Vagina (tissue), 2 donors: ENCODE measurements at regions not wholly inside any gene's neighbourhood (a gene's known extent, or its start where the extent isn't known, plus 50 kb on each side); places are given as distances from the start of the nearest gene placed in this dataset.

ENCODE experiments used
- DNase-seq, 2 donors: peaks; one replicate each; pipeline ENCODE4 v3.0.0-alpha.2; 2017; ENCODE audit errors: extremely low spot score in 2 of 2
- H3K27ac ChIP-seq: fragments of 200-600 bp; sonication (generic); one replicate; pipeline ENCODE4 v1.5.1; 2019
- H3K27me3 ChIP-seq: fragments of 200-600 bp; sonication (generic); one replicate; pipeline ENCODE4 v1.5.1; 2019
- H3K36me3 ChIP-seq, 2 donors: fragments of 200-600 bp; sonication (generic); one replicate each; pipeline ENCODE4 v1.5.1; 2017 to 2019
- H3K4me1 ChIP-seq: fragments of 200-600 bp; sonication (generic); one replicate; pipeline ENCODE4 v1.5.1; 2019
- H3K4me3 ChIP-seq, 2 donors: fragments of 200-600 bp; sonication (generic); 1 replicate in 1 of 2; 2 replicates in 1 of 2; pipeline ENCODE4 v1.5.1; 2016 to 2019
- H3K9me3 ChIP-seq: fragments of 200-600 bp; sonication (generic); one replicate; pipeline ENCODE4 v1.5.1; 2019
- CTCF ChIP-seq, 3 experiments: fragments of 450-650 bp in 2 of 3; fragments of 200-600 bp in 1 of 3; sonication (generic) in 1 of 3; IDR thresholded peaks; one replicate each; pipeline ENCODE4 v1.5.1; 2017 to 2019; ENCODE audit warnings: antibody characterized with exemption in 3 of 3, mild to moderate bottlenecking in 2 of 3, moderate library complexity in 2 of 3
- POLR2A ChIP-seq, 2 donors: fragments of 450-650 bp; IDR thresholded peaks; one replicate each; pipeline ENCODE4 v1.6.1; 2017; ENCODE audit warnings: antibody characterized with exemption in 2 of 2, mild to moderate bottlenecking in 2 of 2, moderate library complexity in 2 of 2
- POLR2AphosphoS5 ChIP-seq, 2 donors: sonication (generic); formaldehyde crosslinking; IDR thresholded peaks; one replicate each; pipeline ENCODE4 v1.9.0; 2017; ENCODE audit warnings: antibody characterized with exemption in 2 of 2, mild to moderate bottlenecking in 2 of 2, low read depth in 1 of 2; ENCODE audit not compliant: insufficient read depth in 1 of 2
- intact Hi-C: fragments of 100-400 bp; cut with DNase I; formaldehyde crosslinking; loops from one replicate; pipeline ENCODE4 v1.15.1; 2023

DNA sequence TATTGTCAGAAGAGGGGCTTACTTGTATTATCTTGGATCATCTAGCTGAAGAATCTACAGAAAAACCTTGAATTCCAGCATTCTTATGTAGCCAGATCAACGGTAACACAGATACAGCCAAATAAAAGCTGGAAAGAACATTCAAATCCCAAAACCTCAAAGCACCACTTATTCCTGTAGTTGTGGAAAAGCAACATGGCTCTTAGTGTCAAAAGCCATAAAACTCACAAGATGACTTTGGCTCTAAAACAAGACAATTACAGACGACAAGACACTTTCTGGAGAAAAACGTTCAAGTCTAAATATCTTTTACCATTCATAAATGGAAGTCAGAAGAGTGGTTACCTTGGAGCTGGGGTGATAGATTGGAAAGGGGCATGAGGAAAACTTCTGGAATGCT lies 173.0 kb downstream of the HERPUD2 start:
- DNase-seq = no peak
- no peak for TF ChIP-seq POLR2AphosphoS5 (IDR thresholded peaks at IDR 0.05; ENCODE audit: insufficient read depth in 1 of 2, low read depth in 1 of 2)
- no peak for TF ChIP-seq CTCF (IDR thresholded peaks at IDR 0.05)
- TF ChIP-seq POLR2A (IDR thresholded peaks at IDR 0.05) = no peak
- H3K36me3 ChIP-seq = no peaks in the 10 kb centered on the region
- intact Hi-C loops = no loop called here
- H3K4me1 ChIP-seq = no peaks in the 10 kb centered on the region
- no peak overlapping the region for H3K27ac ChIP-seq
- H3K9me3 ChIP-seq = no peaks in the 10 kb centered on the region
- no peaks in the 10 kb centered on the region for H3K27me3 ChIP-seq
- no peak overlapping the region for H3K4me3 ChIP-seq

DNA sequence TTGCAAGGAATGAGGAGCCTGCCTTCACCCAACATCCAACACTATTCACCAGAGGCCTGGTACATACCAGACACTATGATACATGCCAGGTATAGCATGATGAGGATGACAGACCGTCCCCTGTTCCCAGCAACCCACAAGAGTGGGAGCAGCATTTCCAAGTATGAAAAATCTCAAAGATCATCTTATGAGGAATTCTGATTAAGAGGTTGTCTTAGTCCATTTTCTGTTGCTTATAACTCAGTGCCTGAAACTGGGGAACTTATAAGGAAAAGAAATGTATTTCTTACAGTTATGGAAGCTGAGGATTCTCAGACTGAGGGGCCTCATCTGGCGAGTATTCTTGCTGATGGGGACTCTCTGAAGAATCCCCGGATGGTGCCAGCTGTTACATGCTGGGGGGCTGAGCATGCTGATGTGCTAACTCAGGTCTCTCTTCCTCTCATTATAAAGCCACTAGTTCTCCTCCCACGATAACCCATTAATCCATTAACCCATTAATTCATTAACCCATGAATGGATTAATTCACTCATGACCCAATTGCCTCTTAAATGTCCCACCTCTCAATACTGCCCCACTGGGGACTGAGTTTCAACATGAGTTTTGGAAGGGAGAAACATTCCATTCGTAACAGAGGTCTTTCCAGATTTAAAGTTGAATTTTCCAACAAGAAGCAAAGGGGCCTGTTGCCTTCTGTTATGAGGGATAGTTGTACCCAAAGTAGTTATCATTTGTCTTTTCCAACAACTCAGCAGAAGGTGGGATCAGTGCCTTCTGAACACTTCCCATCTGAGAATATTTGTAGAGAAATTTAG lies 173.9 kb downstream of the HERPUD2 start:
- DNase-seq = no peak
- Histone ChIP-seq H3K27ac (no peak overlapping the region), H3K4me1 (no peaks in the 10 kb centered on the region), H3K27me3 (no peaks in the 10 kb centered on the region), H3K9me3 (no peaks in the 10 kb centered on the region), H3K36me3 (no peaks in the 10 kb centered on the region), H3K4me3 (no peak overlapping the region)
- intact Hi-C loops = no loop called here
- TF ChIP-seq POLR2AphosphoS5 (IDR thresholded peaks at IDR 0.05; ENCODE audit: insufficient read depth in 1 of 2, low read depth in 1 of 2) (no peak), CTCF (IDR thresholded peaks at IDR 0.05) (no peak), POLR2A (IDR thresholded peaks at IDR 0.05) (no peak)

DNA sequence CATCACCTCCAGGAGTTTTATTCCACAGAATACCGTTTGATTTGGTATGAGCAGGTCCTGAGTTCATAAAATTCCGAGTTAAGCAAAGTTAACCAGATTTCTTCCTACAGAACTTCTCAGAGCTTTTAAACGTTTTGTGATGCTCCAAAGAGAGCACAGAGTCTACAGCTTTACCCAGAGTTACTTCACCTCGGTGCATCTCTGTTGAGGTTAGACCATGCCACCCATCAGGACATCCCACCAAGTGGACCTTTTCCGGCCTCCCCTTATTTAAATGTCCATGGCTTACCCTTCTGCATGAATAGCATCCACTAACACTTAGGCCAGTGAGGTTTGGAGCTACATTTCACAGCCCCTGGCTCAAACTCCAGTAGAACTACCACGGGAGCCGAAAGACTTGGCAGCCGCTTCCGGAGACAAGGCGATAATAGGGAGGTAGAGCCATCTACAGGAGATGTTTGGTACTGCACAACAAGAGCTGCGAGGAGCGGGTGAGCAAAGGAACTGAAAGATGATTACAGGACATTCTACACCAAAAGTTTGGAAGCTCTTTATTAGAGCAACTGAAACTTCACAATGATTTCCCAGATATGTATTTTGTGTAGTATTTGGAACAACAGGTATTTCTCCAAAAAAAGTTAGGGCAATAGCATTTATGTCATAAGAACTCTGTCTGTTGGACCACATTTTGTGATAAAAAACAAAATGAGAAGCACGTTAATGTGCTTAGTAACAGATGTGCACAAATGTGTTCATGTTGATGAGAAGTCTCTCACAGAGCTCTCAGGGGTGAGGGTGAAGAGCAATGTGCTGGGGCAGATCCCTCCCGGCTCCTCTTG lies 174.7 kb downstream of the HERPUD2 start:
- no peak for DNase-seq

DNA sequence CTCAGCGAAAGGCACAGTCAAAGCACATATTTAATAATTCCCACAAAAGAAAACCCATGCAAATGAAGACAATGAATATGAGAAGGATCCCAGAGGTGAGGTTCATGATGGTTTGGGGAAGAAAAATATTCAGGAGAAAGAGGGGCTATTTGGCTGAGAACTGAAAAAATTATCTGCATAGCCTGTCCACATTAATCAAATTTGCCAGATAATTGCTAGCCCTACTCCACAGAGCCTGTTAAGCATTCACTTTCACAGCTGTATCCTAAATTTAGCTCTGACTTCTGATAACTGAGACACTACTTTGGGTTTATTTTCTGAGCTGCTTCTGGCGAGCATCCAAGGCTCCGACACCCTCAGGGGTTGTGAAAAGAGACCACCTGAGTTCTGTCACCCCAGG lies 176.2 kb downstream of the HERPUD2 start:
- intact Hi-C loops = no loop called here
- DNase-seq = no peak
- H3K36me3 ChIP-seq = no peaks in the 10 kb centered on the region
- no peak overlapping the region for H3K4me3 ChIP-seq
- H3K27ac ChIP-seq = no peak overlapping the region
- no peaks in the 10 kb centered on the region for H3K9me3 ChIP-seq
- no peak for TF ChIP-seq POLR2A (IDR thresholded peaks at IDR 0.05)
- TF ChIP-seq POLR2AphosphoS5 (IDR thresholded peaks at IDR 0.05; ENCODE audit: insufficient read depth in 1 of 2, low read depth in 1 of 2) = no peak
- no peak for TF ChIP-seq CTCF (IDR thresholded peaks at IDR 0.05)
- H3K4me1 ChIP-seq = no peaks in the 10 kb centered on the region
- no peaks in the 10 kb centered on the region for H3K27me3 ChIP-seq

More for the DNA sequence above, 174.7 kb downstream of the HERPUD2 start:
- TF ChIP-seq POLR2AphosphoS5 (IDR thresholded peaks at IDR 0.05; ENCODE audit: insufficient read depth in 1 of 2, low read depth in 1 of 2) (no peak), CTCF (IDR thresholded peaks at IDR 0.05) (peak in 2 of 3 experiments; percentile 27 to 38)
- Histone ChIP-seq H3K4me1 (no peaks in the 10 kb centered on the region), H3K36me3 (no peaks in the 10 kb centered on the region), H3K27ac (no peak overlapping the region), H3K4me3 (no peak overlapping the region), H3K9me3 (no peaks in the 10 kb centered on the region), H3K27me3 (no peaks in the 10 kb centered on the region)
- intact Hi-C loops = no loop called here
